ENCODE measurements at regions not wholly inside any gene's neighbourhood (a gene's known extent, or its start where the extent isn't known, plus 50 kb on each side); places are given as distances from the start of the nearest gene placed in this dataset.
"Not testable (repeated sequence)": the region's sequence is repeated elsewhere in the genome, so short reads cannot be mapped to it uniquely, and the experiment has no call there.

DNA sequence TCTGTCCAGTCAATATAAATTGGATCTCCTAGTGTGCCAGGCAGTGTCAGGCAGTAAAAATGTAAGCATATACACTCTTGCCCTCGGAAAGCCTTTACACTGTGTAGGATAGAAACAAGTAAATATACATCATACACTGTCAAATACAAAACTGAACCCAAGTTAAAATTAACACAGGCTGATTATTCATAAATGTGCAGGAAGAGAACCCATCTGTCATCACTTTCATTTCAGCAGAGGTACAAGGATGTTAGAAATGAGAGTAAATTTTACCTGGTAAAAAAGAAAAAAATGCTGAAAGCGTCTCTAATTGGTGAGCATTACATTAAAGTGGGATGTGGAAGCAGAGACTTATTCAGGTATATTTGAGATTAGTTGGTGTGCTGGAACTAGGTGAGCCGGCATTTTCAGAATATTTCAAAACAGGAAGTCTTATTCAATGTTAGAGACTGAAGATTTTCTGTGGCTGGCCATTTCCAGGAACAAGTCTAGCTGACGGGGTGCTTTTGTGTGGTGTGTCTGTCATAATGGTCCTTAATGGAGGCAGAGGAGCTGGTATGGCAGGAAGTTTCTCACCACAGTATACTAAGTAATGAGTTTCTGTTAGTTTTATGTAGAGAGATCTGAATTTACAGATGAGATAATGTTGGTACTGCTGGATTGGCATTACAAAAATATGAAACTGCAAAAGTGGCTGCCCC, 192.6 kb downstream of the CASP12 start:
- DNase-seq (ENCODE audit: low read depth in 4 of 4, low spot score in 3 of 4), result no peak

DNA sequence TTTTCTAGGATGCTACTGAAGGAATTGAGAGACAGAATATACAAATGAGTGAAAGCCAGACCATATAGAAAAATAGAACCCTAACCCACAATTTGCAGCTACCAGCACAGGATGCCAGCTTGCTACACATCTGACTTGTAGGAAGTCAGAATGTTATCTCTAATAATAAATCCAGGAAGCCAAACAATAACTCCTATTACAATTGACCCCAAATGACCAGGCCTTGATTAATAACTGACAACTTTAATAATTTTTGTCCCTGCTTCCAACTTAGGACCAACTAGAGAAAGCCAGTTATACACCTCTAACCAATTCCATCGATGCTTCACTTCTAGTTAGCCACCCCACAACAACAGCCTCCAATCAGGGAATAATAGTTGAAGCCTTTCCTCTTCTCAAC, 193.4 kb downstream of the CASP12 start:
- DNase-seq (ENCODE audit: low read depth in 4 of 4, low spot score in 3 of 4), result no peak

DNA sequence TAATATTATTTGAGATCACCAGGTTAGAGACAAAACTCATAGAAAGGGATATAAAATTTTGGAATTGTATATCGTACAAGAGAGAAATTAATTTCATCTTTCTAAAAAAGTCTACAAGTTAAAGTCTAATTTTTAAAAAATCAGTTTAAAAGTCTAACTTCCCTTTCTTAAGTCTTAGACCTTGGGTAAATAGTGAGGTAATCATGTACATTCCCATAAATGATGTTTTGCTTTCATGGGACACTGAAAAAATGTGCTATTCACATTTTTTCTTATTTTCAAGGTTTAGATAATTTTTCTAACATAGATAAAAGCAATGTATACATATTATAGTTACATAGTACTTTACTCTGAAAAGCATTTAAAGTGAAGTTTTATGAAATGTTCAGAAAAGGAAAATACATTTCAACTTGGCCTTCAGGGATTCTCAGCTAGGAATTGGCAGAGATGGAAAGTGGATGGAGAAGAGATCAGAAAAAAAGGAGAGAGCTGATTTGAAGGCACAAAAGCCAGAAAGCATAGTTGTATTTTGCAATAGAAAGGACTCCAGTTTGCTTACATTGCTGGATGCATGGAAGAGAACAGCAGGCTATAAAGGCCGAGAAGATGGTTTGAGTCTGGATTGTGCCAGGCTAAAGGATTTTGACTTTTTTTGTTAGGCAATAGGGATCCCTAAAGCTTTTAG, 194.0 kb downstream of the CASP12 start:
- no peak for DNase-seq (ENCODE audit: low read depth in 4 of 4, low spot score in 3 of 4)

DNA sequence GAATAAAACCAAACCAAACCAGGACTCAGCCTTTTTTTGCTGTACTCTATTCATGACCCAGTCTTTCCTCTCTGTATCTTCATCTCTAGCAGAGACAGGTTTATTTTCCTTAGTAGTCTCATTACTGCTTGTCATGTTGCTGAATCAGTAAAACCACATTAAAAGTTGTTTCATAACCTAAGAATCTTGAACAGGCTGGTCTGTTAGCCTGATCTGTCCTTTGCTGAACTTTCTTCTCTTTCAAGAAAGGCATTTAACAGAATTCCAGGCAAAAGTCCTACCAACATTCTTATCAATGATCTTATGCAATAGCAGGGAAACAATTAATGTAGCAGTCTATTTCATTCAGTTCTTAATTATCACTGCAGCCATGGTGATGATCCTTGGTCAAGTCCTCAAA, 197.7 kb downstream of the CASP12 start:
- DNase-seq (ENCODE audit: low read depth in 4 of 4, low spot score in 3 of 4), result no peak

DNA sequence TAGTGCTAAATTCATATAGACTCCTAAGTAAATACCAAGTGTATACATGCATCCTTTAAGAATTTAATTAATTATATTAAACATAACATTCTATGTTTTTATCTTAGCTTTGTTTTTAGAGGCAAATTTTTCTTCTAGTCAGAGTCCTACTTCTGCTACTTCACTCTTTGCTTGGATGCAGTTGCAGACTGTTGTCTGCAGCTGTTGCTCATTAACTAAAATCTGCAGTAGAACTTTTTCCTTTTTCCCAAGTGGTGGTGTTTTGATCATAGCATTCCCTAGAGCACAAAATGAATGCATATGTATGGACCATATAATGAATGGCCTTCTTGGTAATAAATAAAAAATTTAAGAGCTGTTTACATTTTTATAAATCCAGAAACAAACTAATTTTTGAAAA, 198.3 kb downstream of the CASP12 start:
- DNase-seq (ENCODE audit: low read depth in 4 of 4, low spot score in 3 of 4), result no peak

DNA sequence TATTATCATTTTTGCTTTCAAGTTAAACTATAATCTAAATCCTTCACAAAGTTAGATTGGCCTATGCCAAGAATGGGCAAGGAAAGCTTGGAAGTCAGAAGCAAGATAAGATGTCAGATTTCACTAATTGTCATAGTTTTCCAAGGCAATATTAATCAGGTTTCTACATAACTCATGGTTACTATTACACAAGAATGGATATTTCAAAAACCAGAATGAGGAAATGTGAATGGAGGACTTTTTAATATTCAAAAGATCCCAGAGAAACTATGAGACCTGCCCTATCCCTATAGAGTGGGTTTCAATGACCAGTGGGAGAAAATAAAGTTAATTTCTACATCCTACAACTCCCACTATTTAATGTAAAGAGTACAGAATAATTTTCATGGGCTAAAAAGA, 203.2 kb downstream of the CASP12 start:
- DNase-seq (ENCODE audit: low read depth in 4 of 4, low spot score in 3 of 4), result no peak

DNA sequence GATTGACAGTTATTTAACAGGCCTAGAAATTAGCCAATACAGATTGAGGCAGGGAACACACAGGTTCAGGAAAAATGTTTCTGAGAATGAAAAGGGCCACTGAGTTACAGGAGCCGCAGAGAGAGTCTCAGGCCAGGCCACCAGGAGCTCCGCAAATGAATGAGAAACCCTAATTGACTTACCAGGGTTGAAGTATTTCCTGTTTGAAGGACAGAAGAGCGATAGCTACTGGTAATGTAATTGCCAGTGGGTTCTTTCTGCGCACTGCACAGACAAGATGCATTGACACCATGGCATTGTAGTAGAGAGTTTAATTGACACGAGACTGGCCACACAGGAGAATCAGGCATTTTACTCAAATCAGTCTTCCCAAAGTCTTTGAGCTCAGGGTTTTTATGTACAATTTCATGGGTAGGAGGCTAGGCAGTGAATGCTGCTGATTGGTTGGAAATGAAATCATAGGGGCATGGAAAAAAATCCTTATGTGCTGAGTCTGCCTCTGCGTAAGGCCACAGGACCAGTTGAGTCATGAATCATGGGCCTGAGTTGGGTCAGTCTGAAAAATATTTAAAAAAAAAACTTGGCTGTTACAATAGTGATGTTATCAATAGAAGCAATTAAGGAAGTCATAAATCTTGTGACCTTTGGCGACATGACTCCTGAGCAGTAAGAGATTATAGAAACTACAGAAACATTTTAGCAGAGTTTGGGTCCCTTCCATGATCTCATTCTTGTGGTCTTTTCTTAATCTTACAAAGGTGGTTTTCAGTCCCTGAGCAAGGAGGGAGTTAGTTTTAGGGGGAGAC, 203.8 kb downstream of the CASP12 start:
- no peak for DNase-seq (ENCODE audit: low read depth in 4 of 4, low spot score in 3 of 4)

DNA sequence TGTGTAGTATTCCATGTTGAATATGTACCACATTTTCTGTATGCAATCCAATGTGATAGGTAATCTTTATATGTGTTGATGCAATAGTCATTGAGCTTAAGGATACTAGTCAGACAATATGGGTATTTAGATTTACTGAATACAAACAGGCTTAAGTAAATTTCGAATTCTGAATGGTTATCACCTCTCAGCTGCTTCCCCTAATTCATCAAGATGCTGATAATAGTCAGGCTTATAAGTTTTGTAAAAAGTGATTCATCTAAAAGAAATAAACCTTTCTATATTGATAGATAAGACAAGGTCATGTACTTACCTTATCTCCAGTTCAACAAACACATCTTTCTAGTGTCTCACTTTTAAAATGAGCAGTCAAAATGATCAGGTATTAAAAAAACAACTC, 205.5 kb downstream of the CASP12 start:
- no peak for DNase-seq (ENCODE audit: low read depth in 4 of 4, low spot score in 3 of 4)

DNA sequence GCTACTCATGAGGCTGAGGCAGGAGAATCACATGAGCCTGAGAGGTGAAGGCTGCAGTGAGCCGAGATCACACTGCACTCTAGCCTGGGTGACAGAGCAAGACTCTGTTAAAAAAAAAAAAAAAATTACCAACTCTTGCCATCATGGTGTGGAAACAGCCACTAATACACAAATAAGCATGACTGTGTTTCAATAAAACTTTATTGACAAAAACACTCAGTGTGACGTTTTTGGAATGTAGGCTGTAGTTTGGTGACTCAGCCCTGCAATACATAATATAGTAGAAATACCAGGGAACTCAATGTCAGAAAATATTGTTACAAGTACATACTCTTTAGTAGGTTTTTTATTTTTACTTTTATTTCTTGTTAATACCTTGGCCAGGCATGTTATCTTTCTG, 207.1 kb downstream of the CASP12 start:
- no peak for DNase-seq (ENCODE audit: low read depth in 4 of 4, low spot score in 3 of 4)

DNA sequence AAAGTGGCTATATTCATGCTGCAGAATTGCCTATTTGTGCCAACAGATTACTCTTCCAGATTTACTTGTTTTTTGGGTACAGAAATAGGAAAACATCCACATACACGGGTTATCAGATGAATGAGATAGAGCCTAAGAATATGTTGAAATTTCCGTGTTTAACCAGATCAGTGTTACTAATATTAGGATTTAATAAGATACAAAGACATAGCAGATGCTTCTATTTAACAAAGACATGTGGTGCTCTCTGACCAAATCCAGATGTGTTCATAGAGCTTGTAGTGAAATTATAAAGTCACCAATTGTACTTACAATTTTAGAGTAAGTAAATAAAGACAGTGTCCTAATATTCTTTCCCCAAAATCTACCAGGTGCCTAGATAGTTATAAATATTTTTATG, 208.0 kb downstream of the CASP12 start:
- no peak for DNase-seq (ENCODE audit: low read depth in 4 of 4, low spot score in 3 of 4)

DNA sequence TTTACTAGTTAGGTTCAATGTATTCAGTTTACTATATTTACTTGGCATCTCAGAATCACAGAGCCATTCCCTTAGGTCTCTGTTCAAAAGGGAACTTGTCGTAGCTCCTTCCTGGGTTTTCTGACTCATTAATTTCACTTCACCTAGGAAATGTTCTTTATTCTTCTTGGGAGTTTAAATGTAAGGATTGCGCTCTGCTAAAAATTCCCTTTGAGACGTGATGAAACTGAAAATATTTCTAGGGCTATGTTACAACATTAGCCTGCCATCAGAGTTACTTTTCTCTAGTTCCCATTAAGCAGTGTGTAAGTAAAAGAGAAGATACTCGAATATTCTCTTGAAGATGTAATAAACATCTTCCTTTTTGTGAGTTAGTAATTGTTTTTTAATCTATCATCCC, 209.5 kb downstream of the CASP12 start:
- DNase-seq (ENCODE audit: low read depth in 4 of 4, low spot score in 3 of 4), result no peak

DNA sequence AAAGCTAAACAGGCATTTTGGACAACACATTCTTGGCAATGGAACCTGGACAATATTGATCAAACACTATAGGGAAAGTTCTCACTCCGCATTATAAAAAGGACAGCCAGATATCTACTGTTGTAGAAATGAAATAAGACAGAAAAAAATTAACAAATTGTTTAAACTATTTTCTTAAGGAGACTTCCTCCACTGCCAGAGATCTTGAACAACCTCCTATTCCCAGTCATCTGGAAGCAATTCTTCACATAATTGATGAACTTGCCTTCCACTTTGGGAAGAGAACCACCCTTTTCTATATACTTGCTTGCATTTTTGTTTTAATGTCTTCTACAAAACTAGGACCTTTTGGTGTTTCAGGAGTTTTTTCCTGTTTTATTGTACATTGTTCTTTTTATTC, 216.1 kb downstream of the CASP12 start:
- DNase-seq (ENCODE audit: low read depth in 4 of 4, low spot score in 3 of 4), result no peak

DNA sequence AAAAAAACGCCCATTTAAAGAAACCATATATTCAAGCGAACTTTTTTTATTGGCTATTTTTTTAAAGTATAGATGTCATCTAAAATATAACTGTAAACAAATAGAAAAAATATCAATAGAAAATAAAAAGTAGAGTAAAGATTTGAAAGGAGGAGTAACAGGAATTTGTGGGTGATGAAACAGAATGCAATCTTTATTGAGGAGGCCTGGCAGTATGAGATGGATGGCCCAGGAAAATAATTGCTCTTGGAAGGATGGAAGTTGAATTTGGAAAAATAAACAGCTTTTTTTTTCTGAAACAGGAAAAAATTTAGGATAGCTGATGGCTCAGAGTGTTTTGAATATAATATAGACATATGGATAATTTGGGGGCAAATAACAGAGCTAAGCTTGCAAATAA, 219.0 kb downstream of the CASP12 start:
- no peak for DNase-seq (ENCODE audit: low read depth in 4 of 4, low spot score in 3 of 4)

DNA sequence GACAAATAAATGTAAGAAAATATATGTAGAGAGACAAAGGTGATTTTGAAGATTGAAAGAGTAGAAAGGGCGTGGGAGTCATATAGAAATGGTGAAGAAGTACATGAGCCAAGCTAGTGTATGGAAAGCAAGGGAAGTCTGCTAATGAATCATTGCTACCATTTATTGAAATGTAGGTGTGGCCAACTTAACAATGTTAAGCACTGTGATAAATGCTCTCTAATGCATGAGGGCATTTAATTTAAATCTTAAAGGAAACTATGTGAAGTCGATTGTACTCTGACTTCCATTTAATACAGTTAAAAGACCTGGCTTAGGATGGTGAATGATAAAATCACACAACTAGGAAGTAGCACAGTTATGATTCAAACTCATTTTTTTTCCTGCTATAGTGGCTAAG, 219.9 kb downstream of the CASP12 start:
- DNase-seq (ENCODE audit: low read depth in 4 of 4, low spot score in 3 of 4), result no peak

DNA sequence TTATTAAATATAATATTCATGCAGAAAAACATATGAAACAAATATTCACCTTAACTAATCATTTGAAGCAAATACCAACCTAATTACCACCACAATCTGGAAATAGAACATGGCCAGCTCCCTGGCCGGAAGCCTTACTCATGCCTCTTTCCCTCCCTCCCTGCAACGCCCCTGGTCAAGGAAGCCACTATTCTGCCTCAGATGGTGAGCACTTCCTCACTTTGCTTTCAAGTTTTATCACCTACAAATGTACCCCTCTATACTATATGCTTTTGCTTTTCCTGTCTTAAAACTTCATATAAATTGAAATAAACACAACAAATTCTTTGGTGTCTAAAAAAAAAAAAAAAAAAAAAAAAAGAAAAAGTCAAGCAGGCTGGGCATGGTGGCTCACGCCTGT, 221.2 kb downstream of the CASP12 start:
- not testable (repeated sequence) for DNase-seq (ENCODE audit: low read depth in 4 of 4, low spot score in 3 of 4)

DNA sequence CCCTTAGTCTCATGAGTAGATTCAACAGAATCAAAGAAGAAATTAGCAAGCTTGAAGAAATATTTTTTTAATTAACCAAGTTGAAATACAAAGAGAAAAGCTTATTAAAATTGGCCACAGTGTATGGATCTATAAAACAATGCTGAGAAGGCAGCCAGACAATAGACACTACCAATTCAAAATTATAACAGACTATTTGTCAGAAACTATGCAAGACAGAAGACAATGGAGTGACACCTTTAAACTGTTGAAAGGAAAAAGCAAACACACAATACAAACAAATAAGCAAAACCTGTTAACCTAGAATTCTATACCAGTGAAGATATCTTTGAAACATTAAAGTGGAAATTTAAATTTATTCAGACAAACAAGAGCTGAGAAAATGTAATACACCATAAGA, 225.4 kb downstream of the CASP12 start:
- DNase-seq (ENCODE audit: low read depth in 4 of 4, low spot score in 3 of 4), result no peak

DNA sequence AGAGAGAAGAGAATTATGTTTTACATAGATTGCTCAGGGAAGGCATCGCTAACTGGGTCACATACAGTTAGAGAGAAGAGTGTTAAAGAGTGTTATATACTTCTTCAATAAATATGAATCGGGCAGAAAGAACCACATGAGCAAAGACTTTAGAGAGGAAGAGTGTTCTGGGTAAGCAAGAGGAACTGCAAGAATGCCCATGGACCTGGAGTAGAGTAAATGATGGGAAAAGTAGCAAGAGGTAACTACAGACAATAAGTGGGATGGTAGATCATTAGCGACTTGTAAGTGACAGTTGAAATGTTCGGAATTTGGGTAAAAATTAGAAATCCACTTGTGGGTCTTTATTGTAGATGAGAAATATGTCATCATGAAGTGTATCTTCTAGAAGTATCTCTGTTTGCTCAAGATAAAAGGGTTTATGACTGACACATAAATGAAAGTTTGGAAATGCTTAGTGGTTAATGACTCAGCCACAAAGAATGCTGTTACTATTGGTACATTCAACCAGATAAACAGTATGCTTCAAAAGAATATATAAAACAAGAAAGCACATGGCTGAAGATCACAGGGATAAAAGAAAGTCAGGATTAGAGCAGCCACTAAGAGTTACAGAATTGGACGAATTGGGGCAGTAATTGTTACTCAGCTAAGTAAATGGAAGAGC, 229.3 kb downstream of the CASP12 start:
- no peak for DNase-seq (ENCODE audit: low read depth in 4 of 4, low spot score in 3 of 4)

DNA sequence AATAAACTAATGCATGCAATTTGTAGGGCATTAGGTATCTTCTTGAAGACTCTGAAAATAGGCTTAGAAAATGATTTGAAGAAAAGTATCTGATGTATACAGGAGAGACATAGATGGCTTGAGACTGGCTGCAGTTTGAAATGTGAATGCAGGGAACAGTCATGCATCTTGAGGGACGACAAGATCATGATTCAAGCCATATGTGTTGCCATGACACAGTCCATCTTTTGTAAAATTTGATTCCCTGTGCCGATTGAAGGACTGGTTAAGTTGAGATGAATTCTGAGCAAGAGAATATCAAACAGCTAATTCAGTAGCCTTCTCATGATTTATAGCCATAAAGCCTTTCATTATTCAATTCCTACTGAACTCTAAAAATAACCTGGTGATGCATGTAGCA, 231.6 kb downstream of the CASP12 start:
- DNase-seq (ENCODE audit: low read depth in 4 of 4, low spot score in 3 of 4), result no peak

DNA sequence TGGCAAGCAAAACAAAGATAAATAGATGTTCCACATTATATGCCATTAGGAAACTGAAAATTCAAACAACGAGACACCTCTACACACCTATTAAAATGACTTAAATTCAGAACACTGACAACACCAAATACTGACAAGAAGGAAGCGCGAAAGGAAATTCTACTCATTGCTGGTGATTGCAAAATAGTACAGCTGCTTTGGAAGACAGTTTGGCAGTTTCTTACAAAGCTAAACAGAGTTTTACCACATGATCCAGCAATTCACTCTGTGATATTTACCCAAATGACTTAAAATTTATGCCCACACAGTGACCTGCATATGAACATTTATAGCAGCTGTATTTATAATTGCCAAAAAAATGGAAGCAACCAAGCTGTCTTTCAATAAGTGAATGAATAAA, 232.6 kb downstream of the CASP12 start:
- no peak for DNase-seq (ENCODE audit: low read depth in 4 of 4, low spot score in 3 of 4)

DNA sequence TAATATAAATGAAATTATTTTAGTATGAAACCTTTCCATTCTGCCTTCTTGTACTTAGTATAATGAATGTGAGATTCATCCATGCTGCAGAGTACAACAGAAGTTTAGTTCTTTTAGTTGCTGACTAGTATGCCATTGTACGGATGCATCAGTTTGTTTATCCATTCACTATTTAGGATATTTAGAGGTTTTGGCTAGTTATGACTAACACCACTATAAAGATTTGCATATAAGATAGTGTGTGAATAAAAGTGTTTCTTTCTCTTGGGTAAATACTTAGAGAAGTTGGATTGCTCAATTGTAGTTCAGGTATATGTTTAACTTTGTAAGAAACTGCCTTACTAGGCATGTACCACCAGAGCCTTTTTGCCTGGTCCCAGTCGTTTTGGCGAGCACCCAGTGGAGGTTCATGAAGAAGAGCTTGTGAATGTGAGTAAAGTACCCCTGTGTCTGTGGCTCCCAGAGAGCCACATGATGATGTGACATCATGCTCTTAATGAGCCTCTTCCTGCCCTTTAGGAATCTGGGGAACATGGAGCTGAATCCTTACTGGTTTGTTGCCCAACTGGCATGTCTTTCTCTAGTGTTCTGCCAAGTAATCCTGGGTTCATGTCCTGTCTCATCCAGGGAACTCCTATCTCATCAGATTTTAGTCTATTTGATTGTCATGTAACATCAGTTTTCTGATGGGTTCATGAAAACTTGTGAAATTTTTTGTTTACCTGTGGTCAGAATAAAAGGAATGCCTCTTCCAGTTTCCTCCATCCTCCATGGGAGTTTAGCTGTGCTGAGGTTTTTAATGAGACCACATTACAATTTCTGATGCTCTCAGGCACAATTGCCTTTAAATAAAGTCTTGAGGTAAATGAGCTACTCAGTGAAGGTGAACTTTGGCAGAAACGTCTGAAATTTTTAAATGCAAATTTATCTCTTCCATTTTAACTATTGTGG, 234.8 kb downstream of the CASP12 start:
- DNase-seq (ENCODE audit: low read depth in 4 of 4, low spot score in 3 of 4), result no peak

Measured in left renal pelvis (tissue), 4 donors.